ENCODE measurements at regions not wholly inside any gene's neighbourhood (a gene's known extent, or its start where the extent isn't known, plus 50 kb on each side); places are given as distances from the start of the nearest gene placed in this dataset.

GRCh38 chr4:3871181-3871852, 105.1 kb downstream of the ADRA2C start:
- Histone ChIP-seq H3K4me3 (ENCODE audit: low read depth, low read length) (no peak overlapping the region), H3K36me3 (ENCODE audit: control insufficient read depth, insufficient read depth, low read length) (no peaks in the 10 kb centered on the region), H3K27me3 (ENCODE audit: control insufficient read depth, insufficient read depth, low read length) (peaks cover 34% of the 10 kb centered on the region)
- POLR2A ChIA-PET: no interaction called here
- no peak for DNase-seq (ENCODE audit: low read depth)
- no peak for TF ChIP-seq CTCF (IDR thresholded peaks at IDR 0.05; ENCODE audit: insufficient read depth, low read depth, low read length)
- CTCF ChIA-PET: no interaction called here

- POLR2A ChIA-PET: no interaction called here
- no peak for TF ChIP-seq CTCF (IDR thresholded peaks at IDR 0.05; ENCODE audit: insufficient read depth, low read depth, low read length)
- H3K27me3 ChIP-seq (ENCODE audit: control insufficient read depth, insufficient read depth, low read length): peaks cover 34% of the 10 kb centered on the region
- H3K36me3 ChIP-seq (ENCODE audit: control insufficient read depth, insufficient read depth, low read length): no peaks in the 10 kb centered on the region
- no peak overlapping the region for H3K4me3 ChIP-seq (ENCODE audit: low read depth, low read length)
- DNase-seq (ENCODE audit: low read depth): no peak
- CTCF ChIA-PET: interaction anchor here (0.6 kb wide), 1 partner anchor 8 kb away, joined by 3 read pairs; no protein-coding TSS in a partner anchor
These were observed 106.0 kb downstream of the ADRA2C start for GRCh38 chr4:3871881-3872833.

- no peak for DNase-seq (ENCODE audit: low read depth)
- POLR2A ChIA-PET: no interaction called here
- H3K27me3 ChIP-seq (ENCODE audit: control insufficient read depth, insufficient read depth, low read length): peaks cover 34% of the 10 kb centered on the region
These were observed 106.7 kb downstream of the ADRA2C start for GRCh38 chr4:3872834-3873313.

GRCh38 chr4:3873408-3874027, 107.3 kb downstream of the ADRA2C start:
- ChIA-PET CTCF (no interaction called here), POLR2A (no interaction called here)
- no peak overlapping the region for H3K4me3 ChIP-seq (ENCODE audit: low read depth, low read length)
- no peaks in the 10 kb centered on the region for H3K36me3 ChIP-seq (ENCODE audit: control insufficient read depth, insufficient read depth, low read length)
- TF ChIP-seq CTCF (IDR thresholded peaks at IDR 0.05; ENCODE audit: insufficient read depth, low read depth, low read length): no peak
- no peak for DNase-seq (ENCODE audit: low read depth)
- H3K27me3 ChIP-seq (ENCODE audit: control insufficient read depth, insufficient read depth, low read length): peaks cover 37% of the 10 kb centered on the region

More at GRCh38 chr4:3872834-3873313, 106.7 kb downstream of the ADRA2C start:
- Histone ChIP-seq H3K4me3 (ENCODE audit: low read depth, low read length) (no peak overlapping the region), H3K36me3 (ENCODE audit: control insufficient read depth, insufficient read depth, low read length) (no peaks in the 10 kb centered on the region)
- CTCF ChIA-PET: interaction anchor here (0.6 kb wide), 1 partner anchor 8 kb away, joined by 3 read pairs; no protein-coding TSS in a partner anchor
- TF ChIP-seq CTCF (IDR thresholded peaks at IDR 0.05; ENCODE audit: insufficient read depth, low read depth, low read length): no peak

- Histone ChIP-seq H3K36me3 (ENCODE audit: control insufficient read depth, insufficient read depth, low read length) (no peaks in the 10 kb centered on the region), H3K4me3 (ENCODE audit: low read depth, low read length) (no peak overlapping the region), H3K27me3 (ENCODE audit: control insufficient read depth, insufficient read depth, low read length) (peaks cover 39% of the 10 kb centered on the region)
- no peak for TF ChIP-seq CTCF (IDR thresholded peaks at IDR 0.05; ENCODE audit: insufficient read depth, low read depth, low read length)
- CTCF ChIA-PET: no interaction called here
- POLR2A ChIA-PET: no interaction called here
- DNase-seq (ENCODE audit: low read depth): no peak
These were observed 107.8 kb downstream of the ADRA2C start for GRCh38 chr4:3874028-3874415.
